K562 (cell line): ENCODE measurements at regions not wholly inside any gene's neighbourhood (a gene's known extent, or its start where the extent isn't known, plus 50 kb on each side); places are given as distances from the start of the nearest gene placed in this dataset.

Experiments used
- ATAC-seq: fragments of 200-7000 bp; cut with Tn5 transposase; 3 replicates; pipeline ENCODE4 v1.9.1; 2020; ENCODE audit warnings: moderate library complexity
- BruUV-seq: library from RNA; stranded (reverse); fragments of 400-500 nt; replicated peaks from 2 replicates; lab custom pipeline; 2021; lab: Mats Ljungman, UMichigan
- CTCF ChIA-PET: fragments of 300-600 bp; formaldehyde crosslinking; extraction: SDS; loops from one replicate; lab custom pipeline; 2021; ENCODE audit warnings: low intra/inter-chr PET ratio; lab: Yijun Ruan, JAX
- POLR2A ChIA-PET: fragments of 300-600, 350-650 bp; sonication (Branson Sonifier 250); formaldehyde crosslinking; extraction: SDS; loops from one replicate; lab custom pipeline; 2021; ENCODE audit warnings: antibody characterized with exemption, inconsistent platforms; lab: Yijun Ruan, JAX
- DNase-seq, 4 experiments: peaks; one replicate each; pipeline versions ENCODE4 v3.0.0 to v3.0.0-alpha.2; 2011 to 2018; ENCODE audit warnings: low spot score in 3 of 4, mixed read lengths in 3 of 4; ENCODE audit errors: extremely low read depth in 1 of 4
- FAIRE-seq: peaks from 2 replicates; lab custom pipeline; 2011; peaks lifted over from hg19 to GRCh38; lab: Jason Lieb, UNC
- H2AFZ ChIP-seq: 2 replicates; pipeline ENCODE4 v1.6.0; 2011; ENCODE audit warnings: low read depth, low read length, control low read depth, inconsistent platforms
- H3K27ac ChIP-seq: fragments of 200-600 bp; 3 replicates; pipeline ENCODE4 v1.8.0; 2011; ENCODE audit warnings: low read depth, mild to moderate bottlenecking, control low read depth, inconsistent platforms, low read length, moderate library complexity, mixed read lengths; ENCODE audit errors: extremely low read depth
- H3K27me3 ChIP-seq, 2 experiments: fragments of 300-600 bp in 1 of 2; 2 replicates in 1 of 2; 3 replicates in 1 of 2; pipeline versions ENCODE4 v1.6.0 to v1.8.0; 2011; ENCODE audit warnings: inconsistent platforms in 2 of 2, low read length in 2 of 2, mild to moderate bottlenecking in 1 of 2, mixed read lengths in 1 of 2, moderate library complexity in 1 of 2; ENCODE audit not compliant: control insufficient read depth in 2 of 2, insufficient read depth in 2 of 2
- H3K36me3 ChIP-seq: fragments of 300-600 bp; 3 replicates; pipeline ENCODE4 v1.8.0; 2011; ENCODE audit warnings: mild to moderate bottlenecking, low read length, inconsistent platforms; ENCODE audit not compliant: control insufficient read depth, insufficient read depth
- H3K4me1 ChIP-seq, 2 experiments: fragments of 200-600 bp in 1 of 2; replicated peaks in 1 of 2; 2 replicates in 1 of 2; 3 replicates in 1 of 2; pipeline versions ENCODE4 v1.5.1 to v1.8.0; 2011; ENCODE audit warnings: inconsistent platforms in 2 of 2, low read length in 2 of 2, mild to moderate bottlenecking in 1 of 2, mixed read lengths in 1 of 2, moderate library complexity in 1 of 2; ENCODE audit not compliant: control insufficient read depth in 2 of 2, insufficient read depth in 2 of 2
- H3K4me2 ChIP-seq: 2 replicates; pipeline ENCODE4 v1.6.1; 2011; ENCODE audit warnings: low read length, control low read depth, inconsistent platforms, mixed read lengths; ENCODE audit not compliant: insufficient read depth
- H3K4me3 ChIP-seq: fragments of 200-600 bp; sonication (generic), shearing (Covaris generic); 2 replicates; pipeline ENCODE4 v1.5.1; 2016; ENCODE audit warnings: control low read depth, inconsistent platforms
- H3K79me2 ChIP-seq: fragments of 200-600 bp; 3 replicates; pipeline ENCODE4 v1.8.0; 2011; ENCODE audit warnings: low read length, inconsistent platforms; ENCODE audit not compliant: control insufficient read depth, insufficient read depth
- H3K9ac ChIP-seq, 2 experiments: 2 replicates each; pipeline versions ENCODE4 v1.6.0 to v1.6.1; 2011; ENCODE audit warnings: low read depth in 2 of 2, low read length in 2 of 2, control low read depth in 1 of 2, inconsistent platforms in 1 of 2, mild to moderate bottlenecking in 1 of 2, mixed read lengths in 1 of 2; ENCODE audit not compliant: insufficient read depth in 1 of 2
- H3K9me1 ChIP-seq: one replicate; pipeline ENCODE4 v1.6.0; 2011; ENCODE audit warnings: inconsistent platforms, mild to moderate bottlenecking, low read length, moderate library complexity; ENCODE audit not compliant: control insufficient read depth, insufficient read depth
- H3K9me3 ChIP-seq: replicated peaks from 2 replicates; pipeline ENCODE4 v1.5.1; 2011; ENCODE audit warnings: low read depth, low read length, inconsistent platforms; ENCODE audit not compliant: control insufficient read depth, insufficient read depth
- H4K20me1 ChIP-seq: replicated peaks from 2 replicates; pipeline ENCODE4 v1.6.1; 2011; ENCODE audit warnings: low read length, inconsistent platforms, mixed read lengths; ENCODE audit not compliant: control insufficient read depth, insufficient read depth
- GATAD2B ChIP-seq: fragments of 450-650 bp; IDR thresholded peaks from 2 replicates; pipeline ENCODE4 v1.6.1; 2017; ENCODE audit warnings: mild to moderate bottlenecking, borderline replicate concordance
- HNRNPLL ChIP-seq: fragments of 200-400 bp; formaldehyde crosslinking; IDR thresholded peaks from 2 replicates; pipeline ENCODE4 v1.6.1; 2017; ENCODE audit warnings: low read length, low read depth, mild to moderate bottlenecking; ENCODE audit not compliant: poor library complexity, severe bottlenecking
- MAFK ChIP-seq: IDR thresholded peaks from 2 replicates; pipeline ENCODE4 v1.6.1; 2011; ENCODE audit warnings: low read length, improper control_type of control experiment
- SRF ChIP-seq, 2 experiments: fragments of 250-450, 450-650 bp in 1 of 2; sonication (Bioruptor Pico) in 1 of 2; sonication (generic) in 1 of 2; formaldehyde crosslinking; IDR thresholded peaks; 2 replicates each; pipeline versions ENCODE4 v1.5.0 to v1.5.1; 2020 to 2022; ENCODE audit warnings: mild to moderate bottlenecking in 1 of 2, missing genetic modification reagents in 1 of 2
- ZEB2 ChIP-seq: fragments of 450-650 bp; IDR thresholded peaks from 2 replicates; pipeline ENCODE4 v1.6.1; 2016
- ZNF41 ChIP-seq: fragments of 250-450 bp; sonication (Bioruptor Pico); conservative IDR thresholded peaks from 2 replicates; pipeline ENCODE4 v1.4.0; 2020; ENCODE audit warnings: mild to moderate bottlenecking
- ZNF444 ChIP-seq: fragments of 250-450 bp; sonication (Bioruptor Pico); IDR thresholded peaks from 2 replicates; pipeline ENCODE4 v1.4.0; 2020; ENCODE audit warnings: mild to moderate bottlenecking, moderate library complexity
- ZNF584 ChIP-seq: fragments of 200-800 bp; sonication (Bioruptor generic); IDR thresholded peaks from 2 replicates; pipeline ENCODE4 v1.6.1; 2016; ENCODE audit warnings: low read depth, mild to moderate bottlenecking, missing genetic modification characterization, missing compliant biosample characterization
- in situ Hi-C: fragments of 300-500 bp; cut with MboI; formaldehyde crosslinking; loops from 4 replicates; pipeline ENCODE4 v1.15.0; 2018; ENCODE audit warnings: inconsistent platforms, mixed read lengths
- intact Hi-C: fragments of 100-400 bp; cut with micrococcal nuclease; formaldehyde crosslinking; loops from 2 replicates; pipeline ENCODE4 v1.14.2; 2022
- TF ChIP-seq, protein P1 (sequence below), 3 experiments: fragments of 200-800 bp in 1 of 3; sonication (Bioruptor generic) in 1 of 3; sonication (generic) in 1 of 3; formaldehyde crosslinking in 1 of 3; IDR thresholded peaks; 2 replicates each; pipeline versions ENCODE4 v1.6.1 to v1.8.0; 2016 to 2022; ENCODE audit warnings: mild to moderate bottlenecking in 2 of 3, missing compliant biosample characterization in 2 of 3, missing genetic modification characterization in 2 of 3, missing genetic modification reagents in 1 of 3
- TF ChIP-seq, protein P2 (sequence below): IDR thresholded peaks from 2 replicates; pipeline ENCODE4 v1.6.1; 2012; ENCODE audit warnings: low read depth, low read length, improper control_type of control experiment, borderline replicate concordance
- TF ChIP-seq, protein P3 (sequence below): fragments of 450-650 bp; IDR thresholded peaks from 2 replicates; pipeline ENCODE4 v1.6.1; 2016; ENCODE audit warnings: low read depth

DNA sequence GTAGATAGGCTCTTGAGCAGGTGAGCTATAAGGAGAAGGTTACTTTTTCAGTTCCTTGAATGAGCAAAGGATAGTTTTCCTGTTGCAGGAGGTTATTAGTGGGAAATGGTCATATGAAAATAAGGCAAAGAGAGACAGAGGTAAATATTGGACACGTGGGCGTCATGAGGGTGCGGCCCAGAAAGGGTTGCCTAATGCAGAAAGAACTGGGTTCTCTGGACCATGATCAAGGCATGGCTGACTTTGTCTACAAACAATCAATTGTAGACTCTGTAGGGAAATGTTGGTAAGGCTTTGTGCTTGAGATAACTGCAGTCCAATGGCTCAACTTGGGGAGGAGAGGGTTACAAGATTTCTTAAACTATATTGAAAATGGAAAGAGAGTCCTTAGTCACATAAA is 585.8 kb downstream of the BCL11A start (continued):
- TF ChIP-seq SRF (CRISPR knock-in tag; IDR thresholded peaks at IDR 0.05) (no peak), MAFK (no peak), ZNF444 (CRISPR knock-in tag) (no peak), ZNF41 (CRISPR knock-in tag) (no peak), ZEB2 (no peak)
- TF ChIP-seq, protein P1, sequence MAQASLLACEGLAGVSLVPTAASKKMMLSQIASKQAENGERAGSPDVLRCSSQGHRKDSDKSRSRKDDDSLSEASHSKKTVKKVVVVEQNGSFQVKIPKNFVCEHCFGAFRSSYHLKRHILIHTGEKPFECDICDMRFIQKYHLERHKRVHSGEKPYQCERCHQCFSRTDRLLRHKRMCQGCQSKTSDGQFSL (CRISPR knock-in tag; IDR thresholded peaks at IDR 0.05) = no peak
- TF ChIP-seq, protein P1 (tag; IDR thresholded peaks at IDR 0.05) = no peak

DNA sequence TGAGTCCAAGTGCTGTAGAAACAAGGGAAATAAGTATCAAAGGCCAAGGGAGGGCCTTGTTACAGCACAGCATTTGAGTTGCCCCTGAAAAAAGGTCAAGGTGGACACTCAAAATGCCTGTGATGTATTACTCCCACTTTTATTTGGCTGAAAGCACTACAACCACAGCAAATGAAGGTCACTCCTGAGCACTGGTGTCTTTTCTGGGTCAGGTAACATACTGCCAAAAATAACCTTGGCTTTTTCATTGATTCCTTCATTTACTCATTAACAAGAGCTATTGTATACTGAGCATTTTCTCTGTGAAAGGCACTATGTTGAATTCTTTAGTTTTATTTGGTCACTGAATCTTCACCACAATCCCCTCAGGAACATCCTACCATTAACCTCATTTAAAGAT is 590.3 kb downstream of the BCL11A start:
- CTCF ChIA-PET = no interaction called here
- no peak overlapping the region for H2AFZ ChIP-seq
- no peaks in the 10 kb centered on the region for H3K9me3 ChIP-seq
- no peak for FAIRE-seq
- no peak for ATAC-seq
- H3K27me3 ChIP-seq = no peaks in the 10 kb centered on the region
- no peak overlapping the region for H3K9ac ChIP-seq
- no peaks in the 10 kb centered on the region for H3K36me3 ChIP-seq
- H3K79me2 ChIP-seq = no peaks in the 10 kb centered on the region
- no peak for DNase-seq
- intact Hi-C loops (no loop called here), in situ Hi-C loops (no loop called here)
- H3K27ac ChIP-seq = no peak overlapping the region
- no peaks in the 10 kb centered on the region for H3K4me1 ChIP-seq
- POLR2A ChIA-PET = no interaction called here
- H3K9me1 ChIP-seq = no peaks in the 10 kb centered on the region
- no peak overlapping the region for H3K4me3 ChIP-seq
- no peaks in the 10 kb centered on the region for H4K20me1 ChIP-seq
- H3K4me2 ChIP-seq = no peak overlapping the region
- no TSS peak for BruUV-seq
- TF ChIP-seq GATAD2B = no peak
- TF ChIP-seq, protein P2, sequence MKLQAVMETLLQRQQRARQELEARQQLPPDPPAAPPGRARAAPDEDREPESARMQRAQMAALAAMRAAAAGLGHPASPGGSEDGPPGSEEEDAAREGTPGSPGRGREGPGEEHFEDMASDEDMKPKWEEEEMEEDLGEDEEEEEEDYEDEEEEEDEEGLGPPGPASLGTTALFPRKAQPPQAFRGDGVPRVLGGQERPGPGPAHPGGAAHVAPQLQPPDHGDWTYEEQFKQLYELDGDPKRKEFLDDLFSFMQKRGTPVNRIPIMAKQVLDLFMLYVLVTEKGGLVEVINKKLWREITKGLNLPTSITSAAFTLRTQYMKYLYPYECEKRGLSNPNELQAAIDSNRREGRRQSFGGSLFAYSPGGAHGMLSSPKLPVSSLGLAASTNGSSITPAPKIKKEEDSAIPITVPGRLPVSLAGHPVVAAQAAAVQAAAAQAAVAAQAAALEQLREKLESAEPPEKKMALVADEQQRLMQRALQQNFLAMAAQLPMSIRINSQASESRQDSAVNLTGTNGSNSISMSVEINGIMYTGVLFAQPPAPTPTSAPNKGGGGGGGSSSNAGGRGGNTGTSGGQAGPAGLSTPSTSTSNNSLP = no peak
- TF ChIP-seq HNRNPLL = no peak
- TF ChIP-seq, protein P3, sequence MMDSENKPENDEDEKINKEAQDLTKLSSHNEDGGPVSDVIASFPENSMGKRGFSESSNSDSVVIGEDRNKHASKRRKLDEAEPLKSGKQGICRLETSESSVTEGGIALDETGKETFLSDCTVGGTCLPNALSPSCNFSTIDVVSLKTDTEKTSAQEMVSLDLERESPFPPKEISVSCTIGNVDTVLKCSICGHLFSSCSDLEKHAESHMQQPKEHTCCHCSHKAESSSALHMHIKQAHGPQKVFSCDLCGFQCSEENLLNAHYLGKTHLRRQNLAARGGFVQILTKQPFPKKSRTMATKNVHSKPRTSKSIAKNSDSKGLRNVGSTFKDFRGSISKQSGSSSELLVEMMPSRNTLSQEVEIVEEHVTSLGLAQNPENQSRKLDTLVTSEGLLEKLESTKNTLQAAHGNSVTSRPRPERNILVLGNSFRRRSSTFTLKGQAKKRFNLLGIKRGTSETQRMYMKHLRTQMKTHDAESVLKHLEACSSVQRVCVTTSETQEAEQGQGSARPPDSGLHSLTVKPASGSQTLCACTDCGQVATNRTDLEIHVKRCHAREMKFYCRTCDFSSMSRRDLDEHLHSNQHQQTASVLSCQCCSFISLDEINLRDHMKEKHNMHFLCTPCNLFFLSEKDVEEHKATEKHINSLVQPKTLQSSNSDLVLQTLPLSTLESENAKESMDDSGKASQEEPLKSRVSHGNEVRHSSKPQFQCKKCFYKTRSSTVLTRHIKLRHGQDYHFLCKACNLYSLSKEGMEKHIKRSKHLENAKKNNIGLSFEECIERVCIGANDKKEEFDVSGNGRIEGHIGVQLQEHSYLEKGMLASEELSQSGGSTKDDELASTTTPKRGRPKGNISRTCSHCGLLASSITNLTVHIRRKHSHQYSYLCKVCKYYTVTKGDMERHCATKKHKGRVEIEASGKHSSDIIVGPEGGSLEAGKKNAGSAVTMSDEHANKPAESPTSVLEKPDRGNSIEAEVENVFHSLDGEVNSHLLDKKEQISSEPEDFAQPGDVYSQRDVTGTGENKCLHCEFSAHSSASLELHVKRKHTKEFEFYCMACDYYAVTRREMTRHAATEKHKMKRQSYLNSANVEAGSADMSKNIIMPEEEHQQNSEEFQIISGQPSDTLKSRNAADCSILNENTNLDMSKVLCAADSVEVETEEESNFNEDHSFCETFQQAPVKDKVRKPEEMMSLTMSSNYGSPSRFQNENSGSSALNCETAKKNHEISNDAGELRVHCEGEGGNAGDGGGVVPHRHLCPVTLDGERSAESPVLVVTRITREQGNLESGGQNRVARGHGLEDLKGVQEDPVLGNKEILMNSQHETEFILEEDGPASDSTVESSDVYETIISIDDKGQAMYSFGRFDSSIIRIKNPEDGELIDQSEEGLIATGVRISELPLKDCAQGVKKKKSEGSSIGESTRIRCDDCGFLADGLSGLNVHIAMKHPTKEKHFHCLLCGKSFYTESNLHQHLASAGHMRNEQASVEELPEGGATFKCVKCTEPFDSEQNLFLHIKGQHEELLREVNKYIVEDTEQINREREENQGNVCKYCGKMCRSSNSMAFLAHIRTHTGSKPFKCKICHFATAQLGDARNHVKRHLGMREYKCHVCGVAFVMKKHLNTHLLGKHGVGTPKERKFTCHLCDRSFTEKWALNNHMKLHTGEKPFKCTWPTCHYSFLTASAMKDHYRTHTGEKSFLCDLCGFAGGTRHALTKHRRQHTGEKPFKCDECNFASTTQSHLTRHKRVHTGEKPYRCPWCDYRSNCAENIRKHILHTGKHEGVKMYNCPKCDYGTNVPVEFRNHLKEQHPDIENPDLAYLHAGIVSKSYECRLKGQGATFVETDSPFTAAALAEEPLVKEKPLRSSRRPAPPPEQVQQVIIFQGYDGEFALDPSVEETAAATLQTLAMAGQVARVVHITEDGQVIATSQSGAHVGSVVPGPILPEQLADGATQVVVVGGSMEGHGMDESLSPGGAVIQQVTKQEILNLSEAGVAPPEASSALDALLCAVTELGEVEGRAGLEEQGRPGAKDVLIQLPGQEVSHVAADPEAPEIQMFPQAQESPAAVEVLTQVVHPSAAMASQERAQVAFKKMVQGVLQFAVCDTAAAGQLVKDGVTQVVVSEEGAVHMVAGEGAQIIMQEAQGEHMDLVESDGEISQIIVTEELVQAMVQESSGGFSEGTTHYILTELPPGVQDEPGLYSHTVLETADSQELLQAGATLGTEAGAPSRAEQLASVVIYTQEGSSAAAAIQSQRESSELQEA = no peak
- TF ChIP-seq ZNF584 (CRISPR knock-in tag) = no peak
